Vagina (tissue), 2 donors: ENCODE measurements at regions not wholly inside any gene's neighbourhood (a gene's known extent, or its start where the extent isn't known, plus 50 kb on each side); places are given as distances from the start of the nearest gene placed in this dataset.
"Not testable (repeated sequence)": the region's sequence is repeated elsewhere in the genome, so short reads cannot be mapped to it uniquely, and the experiment has no call there.

Experiments
- DNase-seq, 2 donors: peaks; one replicate each; pipeline ENCODE4 v3.0.0-alpha.2; 2017; ENCODE audit errors: extremely low spot score in 2 of 2
- H3K27ac ChIP-seq: fragments of 200-600 bp; sonication (generic); one replicate; pipeline ENCODE4 v1.5.1; 2019
- H3K27me3 ChIP-seq: fragments of 200-600 bp; sonication (generic); one replicate; pipeline ENCODE4 v1.5.1; 2019
- H3K36me3 ChIP-seq, 2 donors: fragments of 200-600 bp; sonication (generic); one replicate each; pipeline ENCODE4 v1.5.1; 2017 to 2019
- H3K4me1 ChIP-seq: fragments of 200-600 bp; sonication (generic); one replicate; pipeline ENCODE4 v1.5.1; 2019
- H3K4me3 ChIP-seq, 2 donors: fragments of 200-600 bp; sonication (generic); 1 replicate in 1 of 2; 2 replicates in 1 of 2; pipeline ENCODE4 v1.5.1; 2016 to 2019
- H3K9me3 ChIP-seq: fragments of 200-600 bp; sonication (generic); one replicate; pipeline ENCODE4 v1.5.1; 2019
- CTCF ChIP-seq, 3 experiments: fragments of 450-650 bp in 2 of 3; fragments of 200-600 bp in 1 of 3; sonication (generic) in 1 of 3; IDR thresholded peaks; one replicate each; pipeline ENCODE4 v1.5.1; 2017 to 2019; ENCODE audit warnings: antibody characterized with exemption in 3 of 3, mild to moderate bottlenecking in 2 of 3, moderate library complexity in 2 of 3
- POLR2A ChIP-seq, 2 donors: fragments of 450-650 bp; IDR thresholded peaks; one replicate each; pipeline ENCODE4 v1.6.1; 2017; ENCODE audit warnings: antibody characterized with exemption in 2 of 2, mild to moderate bottlenecking in 2 of 2, moderate library complexity in 2 of 2
- POLR2AphosphoS5 ChIP-seq, 2 donors: sonication (generic); formaldehyde crosslinking; IDR thresholded peaks; one replicate each; pipeline ENCODE4 v1.9.0; 2017; ENCODE audit warnings: antibody characterized with exemption in 2 of 2, mild to moderate bottlenecking in 2 of 2, low read depth in 1 of 2; ENCODE audit not compliant: insufficient read depth in 1 of 2
- intact Hi-C: fragments of 100-400 bp; cut with DNase I; formaldehyde crosslinking; loops from one replicate; pipeline ENCODE4 v1.15.1; 2023

GRCh38 chr2:118752762-118753429 is 94.6 kb downstream of the EN1 start:
- TF ChIP-seq POLR2A (IDR thresholded peaks at IDR 0.05) (no peak), CTCF (IDR thresholded peaks at IDR 0.05) (no peak), POLR2AphosphoS5 (IDR thresholded peaks at IDR 0.05; ENCODE audit: insufficient read depth in 1 of 2, low read depth in 1 of 2) (no peak)
- intact Hi-C loops, result no loop called here
- H3K9me3 ChIP-seq, result no peaks in the 10 kb centered on the region

GRCh38 chr2:118750959-118751565 is 96.4 kb downstream of the EN1 start:
- H3K36me3 ChIP-seq, result no peaks in the 10 kb centered on the region
- no peak overlapping the region for H3K27ac ChIP-seq
- H3K9me3 ChIP-seq, result no peaks in the 10 kb centered on the region
- intact Hi-C loops, result no loop called here
- no peak overlapping the region for H3K4me3 ChIP-seq
- H3K27me3 ChIP-seq, result no peaks in the 10 kb centered on the region
- TF ChIP-seq POLR2AphosphoS5 (IDR thresholded peaks at IDR 0.05; ENCODE audit: insufficient read depth in 1 of 2, low read depth in 1 of 2) (no peak), CTCF (IDR thresholded peaks at IDR 0.05) (no peak), POLR2A (IDR thresholded peaks at IDR 0.05) (no peak)
- peak in 1 of 2 donors; percentile 34 for DNase-seq
- H3K4me1 ChIP-seq, result no peaks in the 10 kb centered on the region

More at GRCh38 chr2:118752762-118753429, 94.6 kb downstream of the EN1 start:
- Histone ChIP-seq H3K36me3 (no peaks in the 10 kb centered on the region), H3K27ac (no peak overlapping the region), H3K27me3 (no peaks in the 10 kb centered on the region), H3K4me3 (no peak overlapping the region), H3K4me1 (no peaks in the 10 kb centered on the region)
- DNase-seq, result no peak

GRCh38 chr2:118748245-118748885 is 99.1 kb downstream of the EN1 start:
- no peak for TF ChIP-seq POLR2A (IDR thresholded peaks at IDR 0.05)
- TF ChIP-seq CTCF (IDR thresholded peaks at IDR 0.05), result no peak
- no peak for TF ChIP-seq POLR2AphosphoS5 (IDR thresholded peaks at IDR 0.05; ENCODE audit: insufficient read depth in 1 of 2, low read depth in 1 of 2)
- DNase-seq, result no peak
- Histone ChIP-seq H3K27me3 (no peaks in the 10 kb centered on the region), H3K9me3 (no peaks in the 10 kb centered on the region), H3K4me3 (no peak overlapping the region), H3K36me3 (no peaks in the 10 kb centered on the region), H3K4me1 (no peaks in the 10 kb centered on the region), H3K27ac (no peak overlapping the region)
- intact Hi-C loops, result no loop called here

- Histone ChIP-seq H3K27ac (no peak overlapping the region), H3K4me3 (no peak overlapping the region), H3K4me1 (no peaks in the 10 kb centered on the region), H3K27me3 (no peaks in the 10 kb centered on the region), H3K36me3 (no peaks in the 10 kb centered on the region), H3K9me3 (no peaks in the 10 kb centered on the region)
- peak in 1 of 2 donors; percentile 93 for DNase-seq
- intact Hi-C loops, result no loop called here
- no peak for TF ChIP-seq POLR2AphosphoS5 (IDR thresholded peaks at IDR 0.05; ENCODE audit: insufficient read depth in 1 of 2, low read depth in 1 of 2)
- no peak for TF ChIP-seq POLR2A (IDR thresholded peaks at IDR 0.05)
- no peak for TF ChIP-seq CTCF (IDR thresholded peaks at IDR 0.05)
These were observed 99.8 kb downstream of the EN1 start for GRCh38 chr2:118747637-118748036.

- Histone ChIP-seq H3K4me3 (no peak overlapping the region), H3K4me1 (no peaks in the 10 kb centered on the region), H3K27ac (no peak overlapping the region), H3K36me3 (no peaks in the 10 kb centered on the region), H3K9me3 (no peaks in the 10 kb centered on the region), H3K27me3 (no peaks in the 10 kb centered on the region)
- TF ChIP-seq POLR2AphosphoS5 (IDR thresholded peaks at IDR 0.05; ENCODE audit: insufficient read depth in 1 of 2, low read depth in 1 of 2) (no peak), POLR2A (IDR thresholded peaks at IDR 0.05) (no peak), CTCF (IDR thresholded peaks at IDR 0.05) (no peak)
- intact Hi-C loops, result no loop called here
- DNase-seq, result no peak
These were observed 100.4 kb downstream of the EN1 start for GRCh38 chr2:118747066-118747465.

- H3K4me1 ChIP-seq, H3K9me3 ChIP-seq, intact Hi-C loops, H3K27ac ChIP-seq, H3K27me3 ChIP-seq, H3K36me3 ChIP-seq, H3K4me3 ChIP-seq: not testable (repeated sequence)
- DNase-seq, result peak in 1 of 2 donors; percentile 25
These were observed 102.7 kb downstream of the EN1 start for GRCh38 chr2:118744682-118745181.
